Tibial nerve (tissue), 4 donors: ENCODE measurements at regions not wholly inside any gene's neighbourhood (a gene's known extent, or its start where the extent isn't known, plus 50 kb on each side); places are given as distances from the start of the nearest gene placed in this dataset.

Experiments used
- EP300 ChIP-seq, 2 donors: sonication (generic); formaldehyde crosslinking; IDR thresholded peaks; one replicate each; pipeline ENCODE4 v1.6.1; 2017; ENCODE audit warnings: antibody characterized with exemption in 2 of 2, mild to moderate bottlenecking in 1 of 2
- TF ChIP-seq, protein P1 (sequence below), 5 experiments: fragments of 200-600 bp in 3 of 5; fragments of 450-650 bp in 2 of 5; sonication (generic) in 3 of 5; IDR thresholded peaks; one replicate each; pipeline ENCODE4 v1.5.1; 2016 to 2019; ENCODE audit warnings: antibody characterized with exemption in 5 of 5, mild to moderate bottlenecking in 3 of 5, moderate library complexity in 2 of 5

- TF ChIP-seq, protein P1, sequence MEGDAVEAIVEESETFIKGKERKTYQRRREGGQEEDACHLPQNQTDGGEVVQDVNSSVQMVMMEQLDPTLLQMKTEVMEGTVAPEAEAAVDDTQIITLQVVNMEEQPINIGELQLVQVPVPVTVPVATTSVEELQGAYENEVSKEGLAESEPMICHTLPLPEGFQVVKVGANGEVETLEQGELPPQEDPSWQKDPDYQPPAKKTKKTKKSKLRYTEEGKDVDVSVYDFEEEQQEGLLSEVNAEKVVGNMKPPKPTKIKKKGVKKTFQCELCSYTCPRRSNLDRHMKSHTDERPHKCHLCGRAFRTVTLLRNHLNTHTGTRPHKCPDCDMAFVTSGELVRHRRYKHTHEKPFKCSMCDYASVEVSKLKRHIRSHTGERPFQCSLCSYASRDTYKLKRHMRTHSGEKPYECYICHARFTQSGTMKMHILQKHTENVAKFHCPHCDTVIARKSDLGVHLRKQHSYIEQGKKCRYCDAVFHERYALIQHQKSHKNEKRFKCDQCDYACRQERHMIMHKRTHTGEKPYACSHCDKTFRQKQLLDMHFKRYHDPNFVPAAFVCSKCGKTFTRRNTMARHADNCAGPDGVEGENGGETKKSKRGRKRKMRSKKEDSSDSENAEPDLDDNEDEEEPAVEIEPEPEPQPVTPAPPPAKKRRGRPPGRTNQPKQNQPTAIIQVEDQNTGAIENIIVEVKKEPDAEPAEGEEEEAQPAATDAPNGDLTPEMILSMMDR (IDR thresholded peaks at IDR 0.05), result no peak
- no peak for TF ChIP-seq EP300 (IDR thresholded peaks at IDR 0.05)
Measured at GRCh38 chr2:194087089-194087958, 1569.7 kb upstream of the SLC39A10 start.
